WTC11 (cell line): ENCODE measurements at regions not wholly inside any gene's neighbourhood (a gene's known extent, or its start where the extent isn't known, plus 50 kb on each side); places are given as distances from the start of the nearest gene placed in this dataset.

Experiments
- ATAC-seq: fragments of 200-7000 bp; cut with Tn5 transposase; 2 replicates; pipeline ENCODE4 v1.10.0; 2021; ENCODE audit warnings: mild to moderate bottlenecking, moderate library complexity
- CTCF ChIA-PET: fragments of 300-600 bp; sonication (Branson Sonifier 250); formaldehyde crosslinking; loops from one replicate; lab custom pipeline; 2021; ENCODE audit warnings: antibody characterized with exemption; lab: Charles Lee
- POLR2A ChIA-PET: fragments of 350-600 bp; sonication (Branson Sonifier 250); formaldehyde crosslinking; loops from one replicate; lab custom pipeline; 2021; ENCODE audit warnings: antibody characterized with exemption; lab: Charles Lee
- DNase-seq: peaks from one replicate; pipeline ENCODE4 v3.0.0; 2021; ENCODE audit warnings: low spot score
- H3K27ac Mint-ChIP-seq: 2 replicates; pipeline ENCODE4 v1.8.0; 2021; ENCODE audit warnings: mixed read lengths
- H3K27me3 Mint-ChIP-seq: 2 replicates; pipeline ENCODE4 v1.8.0; 2021; ENCODE audit warnings: low read depth, mild to moderate bottlenecking, moderate library complexity, mixed read lengths
- H3K36me3 Mint-ChIP-seq: 2 replicates; pipeline ENCODE4 v1.8.0; 2021; ENCODE audit warnings: mixed read lengths
- H3K4me1 Mint-ChIP-seq: 2 replicates; pipeline ENCODE4 v1.8.0; 2022; ENCODE audit warnings: mixed read lengths
- H3K4me3 Mint-ChIP-seq: 2 replicates; pipeline ENCODE4 v1.8.0; 2021; ENCODE audit warnings: mild to moderate bottlenecking, moderate library complexity, mixed read lengths
- H3K9me3 Mint-ChIP-seq: 2 replicates; pipeline ENCODE4 v1.8.0; 2021; ENCODE audit warnings: mixed read lengths
- NFATC4 ChIP-seq: fragments of 250-450 bp; sonication (Bioruptor Pico); IDR thresholded peaks from 2 replicates; pipeline ENCODE4 v1.9.0; 2021; ENCODE audit warnings: mild to moderate bottlenecking
- PRRX2 ChIP-seq: fragments of 250-450 bp; sonication (Bioruptor Pico); IDR thresholded peaks from 2 replicates; pipeline ENCODE4 v1.8.0; 2021; ENCODE audit warnings: mild to moderate bottlenecking
- TCF7 ChIP-seq: sonication (generic); formaldehyde crosslinking; IDR thresholded peaks from 2 replicates; pipeline ENCODE4 v1.8.0; 2022; ENCODE audit warnings: mild to moderate bottlenecking, low read depth, missing genetic modification reagents, moderate library complexity
- ZNF121 ChIP-seq: sonication (generic); formaldehyde crosslinking; IDR thresholded peaks from 2 replicates; pipeline ENCODE4 v1.8.0; 2023; ENCODE audit warnings: missing genetic modification reagents
- ZNF219 ChIP-seq: sonication (generic); formaldehyde crosslinking; IDR thresholded peaks from 2 replicates; pipeline ENCODE4 v1.8.0; 2023; ENCODE audit warnings: missing genetic modification reagents, mild to moderate bottlenecking, borderline replicate concordance
- ZNF317 ChIP-seq: sonication (generic); formaldehyde crosslinking; IDR thresholded peaks from 2 replicates; pipeline ENCODE4 v1.8.1; 2023; ENCODE audit warnings: low read depth, mild to moderate bottlenecking, moderate library complexity, missing genetic modification reagents, borderline replicate concordance
- TF ChIP-seq, protein P1 (sequence below): sonication (generic); formaldehyde crosslinking; IDR thresholded peaks from 2 replicates; pipeline ENCODE4 v1.8.1; 2022; ENCODE audit warnings: low read depth, missing genetic modification reagents, borderline replicate concordance
- TF ChIP-seq, protein P2 (sequence below): fragments of 250-450 bp; sonication (Bioruptor Pico); IDR thresholded peaks from 2 replicates; pipeline ENCODE4 v1.9.0; 2021; ENCODE audit warnings: moderate library complexity, mild to moderate bottlenecking, inconsistent platforms, borderline replicate concordance
- TF ChIP-seq, protein P3 (sequence below): sonication (generic); formaldehyde crosslinking; IDR thresholded peaks from 2 replicates; pipeline ENCODE4 v1.8.0; 2022; ENCODE audit warnings: mild to moderate bottlenecking, missing genetic modification reagents
- TF ChIP-seq, protein P4 (sequence below): sonication (generic); formaldehyde crosslinking; conservative IDR thresholded peaks from 2 replicates; pipeline ENCODE4 v1.8.1; 2022; ENCODE audit warnings: mild to moderate bottlenecking, missing genetic modification reagents
- TF ChIP-seq, protein P5 (sequence below): fragments of 250-450 bp; sonication (Bioruptor Pico); IDR thresholded peaks from 2 replicates; pipeline ENCODE4 v1.8.0; 2021; ENCODE audit warnings: mild to moderate bottlenecking
- TF ChIP-seq, protein P6 (sequence below): sonication (generic); formaldehyde crosslinking; IDR thresholded peaks from 2 replicates; pipeline ENCODE4 v1.8.1; 2023; ENCODE audit warnings: mild to moderate bottlenecking, missing genetic modification reagents, moderate library complexity
- TF ChIP-seq, protein P7 (sequence below): sonication (generic); formaldehyde crosslinking; IDR thresholded peaks from 2 replicates; pipeline ENCODE4 v1.8.1; 2022; ENCODE audit warnings: missing genetic modification reagents, borderline replicate concordance

DNA sequence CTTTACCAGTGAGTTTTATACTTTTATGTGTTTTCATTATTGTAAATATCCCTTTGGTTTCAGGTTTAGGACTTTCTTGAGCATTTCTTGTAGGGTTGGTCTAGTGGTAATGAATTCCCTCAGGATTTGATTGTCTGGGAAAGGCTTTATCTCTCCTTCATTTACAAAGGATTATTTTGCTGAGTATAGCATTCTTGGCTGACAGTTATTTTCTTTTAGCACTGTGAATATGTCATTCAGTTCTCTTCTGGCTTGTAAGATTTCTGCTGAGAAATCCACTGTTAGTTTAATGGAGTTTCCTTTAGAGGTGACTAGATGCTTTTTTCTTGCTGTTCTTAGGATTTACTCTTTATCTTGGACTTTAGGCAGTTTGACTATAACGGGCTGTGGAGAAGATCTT lies 373.9 kb downstream of the TSN start:
- Mint-ChIP-seq H3K9me3 (peaks cover 58% of the 10 kb centered on the region), H3K36me3 (peaks cover 51% of the 10 kb centered on the region), H3K4me1 (no peaks in the 10 kb centered on the region), H3K27me3 (peaks cover 6% of the 10 kb centered on the region), H3K4me3 (no peak overlapping the region), H3K27ac (no peak overlapping the region)
- ChIA-PET POLR2A (no interaction called here), CTCF (no interaction called here)
- TF ChIP-seq, protein P1, sequence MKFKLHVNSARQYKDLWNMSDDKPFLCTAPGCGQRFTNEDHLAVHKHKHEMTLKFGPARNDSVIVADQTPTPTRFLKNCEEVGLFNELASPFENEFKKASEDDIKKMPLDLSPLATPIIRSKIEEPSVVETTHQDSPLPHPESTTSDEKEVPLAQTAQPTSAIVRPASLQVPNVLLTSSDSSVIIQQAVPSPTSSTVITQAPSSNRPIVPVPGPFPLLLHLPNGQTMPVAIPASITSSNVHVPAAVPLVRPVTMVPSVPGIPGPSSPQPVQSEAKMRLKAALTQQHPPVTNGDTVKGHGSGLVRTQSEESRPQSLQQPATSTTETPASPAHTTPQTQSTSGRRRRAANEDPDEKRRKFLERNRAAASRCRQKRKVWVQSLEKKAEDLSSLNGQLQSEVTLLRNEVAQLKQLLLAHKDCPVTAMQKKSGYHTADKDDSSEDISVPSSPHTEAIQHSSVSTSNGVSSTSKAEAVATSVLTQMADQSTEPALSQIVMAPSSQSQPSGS (CRISPR knock-in tag) = no peak
- no peak for TF ChIP-seq ZNF317
- TF ChIP-seq NFATC4 (CRISPR knock-in tag) = no peak
- TF ChIP-seq, protein P2, sequence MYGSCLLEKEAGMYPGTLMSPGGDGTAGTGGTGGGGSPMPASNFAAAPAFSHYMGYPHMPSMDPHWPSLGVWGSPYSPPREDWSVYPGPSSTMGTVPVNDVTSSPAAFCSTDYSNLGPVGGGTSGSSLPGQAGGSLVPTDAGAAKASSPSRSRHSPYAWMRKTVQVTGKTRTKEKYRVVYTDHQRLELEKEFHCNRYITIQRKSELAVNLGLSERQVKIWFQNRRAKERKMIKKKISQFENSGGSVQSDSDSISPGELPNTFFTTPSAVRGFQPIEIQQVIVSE = no peak
- TF ChIP-seq, protein P3, sequence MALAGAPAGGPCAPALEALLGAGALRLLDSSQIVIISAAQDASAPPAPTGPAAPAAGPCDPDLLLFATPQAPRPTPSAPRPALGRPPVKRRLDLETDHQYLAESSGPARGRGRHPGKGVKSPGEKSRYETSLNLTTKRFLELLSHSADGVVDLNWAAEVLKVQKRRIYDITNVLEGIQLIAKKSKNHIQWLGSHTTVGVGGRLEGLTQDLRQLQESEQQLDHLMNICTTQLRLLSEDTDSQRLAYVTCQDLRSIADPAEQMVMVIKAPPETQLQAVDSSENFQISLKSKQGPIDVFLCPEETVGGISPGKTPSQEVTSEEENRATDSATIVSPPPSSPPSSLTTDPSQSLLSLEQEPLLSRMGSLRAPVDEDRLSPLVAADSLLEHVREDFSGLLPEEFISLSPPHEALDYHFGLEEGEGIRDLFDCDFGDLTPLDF (CRISPR knock-in tag) = no peak
- TF ChIP-seq, protein P4, sequence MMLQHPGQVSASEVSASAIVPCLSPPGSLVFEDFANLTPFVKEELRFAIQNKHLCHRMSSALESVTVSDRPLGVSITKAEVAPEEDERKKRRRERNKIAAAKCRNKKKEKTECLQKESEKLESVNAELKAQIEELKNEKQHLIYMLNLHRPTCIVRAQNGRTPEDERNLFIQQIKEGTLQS = no peak
- TF ChIP-seq PRRX2 = no peak
- TF ChIP-seq, protein P5, sequence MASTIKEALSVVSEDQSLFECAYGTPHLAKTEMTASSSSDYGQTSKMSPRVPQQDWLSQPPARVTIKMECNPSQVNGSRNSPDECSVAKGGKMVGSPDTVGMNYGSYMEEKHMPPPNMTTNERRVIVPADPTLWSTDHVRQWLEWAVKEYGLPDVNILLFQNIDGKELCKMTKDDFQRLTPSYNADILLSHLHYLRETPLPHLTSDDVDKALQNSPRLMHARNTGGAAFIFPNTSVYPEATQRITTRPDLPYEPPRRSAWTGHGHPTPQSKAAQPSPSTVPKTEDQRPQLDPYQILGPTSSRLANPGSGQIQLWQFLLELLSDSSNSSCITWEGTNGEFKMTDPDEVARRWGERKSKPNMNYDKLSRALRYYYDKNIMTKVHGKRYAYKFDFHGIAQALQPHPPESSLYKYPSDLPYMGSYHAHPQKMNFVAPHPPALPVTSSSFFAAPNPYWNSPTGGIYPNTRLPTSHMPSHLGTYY (CRISPR knock-in tag) = no peak
- TF ChIP-seq, protein P6, sequence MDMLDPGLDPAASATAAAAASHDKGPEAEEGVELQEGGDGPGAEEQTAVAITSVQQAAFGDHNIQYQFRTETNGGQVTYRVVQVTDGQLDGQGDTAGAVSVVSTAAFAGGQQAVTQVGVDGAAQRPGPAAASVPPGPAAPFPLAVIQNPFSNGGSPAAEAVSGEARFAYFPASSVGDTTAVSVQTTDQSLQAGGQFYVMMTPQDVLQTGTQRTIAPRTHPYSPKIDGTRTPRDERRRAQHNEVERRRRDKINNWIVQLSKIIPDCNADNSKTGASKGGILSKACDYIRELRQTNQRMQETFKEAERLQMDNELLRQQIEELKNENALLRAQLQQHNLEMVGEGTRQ (CRISPR knock-in tag) = no peak
- no peak for ATAC-seq
- no peak for DNase-seq

DNA sequence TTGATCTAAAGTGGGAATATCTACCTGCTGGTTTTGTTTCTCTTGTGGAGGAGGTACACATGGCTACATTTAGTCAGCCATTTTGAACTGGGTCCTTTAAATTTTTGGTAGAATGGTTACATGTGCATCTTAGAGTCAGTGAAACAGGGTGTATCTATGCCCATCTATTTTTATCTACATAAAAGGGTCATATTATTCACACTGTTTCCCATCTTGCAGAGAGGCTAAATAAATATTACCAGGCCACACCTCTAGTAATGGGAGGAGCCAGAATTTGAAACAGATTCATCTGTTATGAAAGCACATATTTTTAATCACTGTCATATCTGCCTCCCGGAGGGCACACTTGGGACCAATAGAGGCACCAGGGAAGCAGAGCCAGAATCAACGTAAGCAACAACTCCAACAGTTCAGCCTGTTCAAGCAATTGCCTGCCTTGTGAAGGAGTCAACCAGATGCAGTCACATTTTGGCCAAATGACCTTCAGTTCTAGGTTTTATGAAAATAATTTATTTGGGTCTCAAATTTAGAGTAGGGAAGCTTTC lies 376.8 kb downstream of the TSN start:
- no peak for ATAC-seq
- peaks cover 33% of the 10 kb centered on the region for H3K36me3 Mint-ChIP-seq
- no peaks in the 10 kb centered on the region for H3K4me1 Mint-ChIP-seq
- H3K9me3 Mint-ChIP-seq = peaks cover 39% of the 10 kb centered on the region
- DNase-seq = no peak
- H3K27me3 Mint-ChIP-seq = peaks cover 6% of the 10 kb centered on the region
- TF ChIP-seq, protein P7, sequence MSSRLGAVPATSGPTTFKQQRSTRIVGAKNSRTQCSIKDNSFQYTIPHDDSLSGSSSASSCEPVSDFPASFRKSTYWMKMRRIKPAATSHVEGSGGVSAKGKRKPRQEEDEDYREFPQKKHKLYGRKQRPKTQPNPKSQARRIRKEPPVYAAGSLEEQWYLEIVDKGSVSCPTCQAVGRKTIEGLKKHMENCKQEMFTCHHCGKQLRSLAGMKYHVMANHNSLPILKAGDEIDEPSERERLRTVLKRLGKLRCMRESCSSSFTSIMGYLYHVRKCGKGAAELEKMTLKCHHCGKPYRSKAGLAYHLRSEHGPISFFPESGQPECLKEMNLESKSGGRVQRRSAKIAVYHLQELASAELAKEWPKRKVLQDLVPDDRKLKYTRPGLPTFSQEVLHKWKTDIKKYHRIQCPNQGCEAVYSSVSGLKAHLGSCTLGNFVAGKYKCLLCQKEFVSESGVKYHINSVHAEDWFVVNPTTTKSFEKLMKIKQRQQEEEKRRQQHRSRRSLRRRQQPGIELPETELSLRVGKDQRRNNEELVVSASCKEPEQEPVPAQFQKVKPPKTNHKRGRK (CRISPR knock-in tag) = no peak
- no peak for TF ChIP-seq ZNF219 (CRISPR knock-in tag)
- TF ChIP-seq TCF7 (CRISPR knock-in tag) = no peak
- no peak for TF ChIP-seq ZNF121 (CRISPR knock-in tag)
- TF ChIP-seq, all 79 proteins: peak for 0
- ChIA-PET POLR2A (no interaction called here), CTCF (no interaction called here)
- Mint-ChIP-seq H3K4me3 (no peak overlapping the region), H3K27ac (no peak overlapping the region)
